ENCODE measurements at regions not wholly inside any gene's neighbourhood (a gene's known extent, or its start where the extent isn't known, plus 50 kb on each side); places are given as distances from the start of the nearest gene placed in this dataset.

DNA sequence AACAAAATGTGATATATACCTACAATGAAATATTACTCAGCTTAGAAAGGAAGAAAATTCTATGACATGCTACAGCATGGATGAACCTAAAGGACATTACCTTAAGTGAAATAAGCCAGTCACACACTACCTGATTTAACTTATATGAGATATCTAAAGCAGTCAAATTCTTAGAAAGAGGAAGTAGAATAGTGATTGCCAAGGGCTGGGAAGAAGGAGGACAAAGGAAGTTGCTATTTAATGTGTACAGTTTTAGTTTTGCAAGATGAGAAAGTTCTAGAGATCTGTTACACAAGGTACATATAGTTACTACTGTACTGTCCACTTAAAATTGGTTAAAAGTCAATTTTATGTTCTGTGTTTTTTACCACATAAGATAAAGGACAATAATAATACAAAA, 87.5 kb upstream of the KCTD3 start:
- no peak overlapping the region for H3K4me3 ChIP-seq (ENCODE audit: low read depth, low read length)
- H3K4me1 ChIP-seq (ENCODE audit: control insufficient read depth, insufficient read depth, low read length, unreplicated experiment) = peaks cover 24% of the 10 kb centered on the region
- no peaks in the 10 kb centered on the region for H3K36me3 ChIP-seq (ENCODE audit: insufficient read depth, low read length)
- no peaks in the 10 kb centered on the region for H3K27me3 ChIP-seq (ENCODE audit: insufficient read depth, low read length)
- no peak overlapping the region for H3K27ac ChIP-seq (ENCODE audit: low read depth, low read length)
- no peaks in the 10 kb centered on the region for H3K79me2 ChIP-seq (ENCODE audit: control insufficient read depth, insufficient read depth, low read length, unreplicated experiment)
- no peak overlapping the region for H2AFZ ChIP-seq (ENCODE audit: low read length, unreplicated experiment)

DNA sequence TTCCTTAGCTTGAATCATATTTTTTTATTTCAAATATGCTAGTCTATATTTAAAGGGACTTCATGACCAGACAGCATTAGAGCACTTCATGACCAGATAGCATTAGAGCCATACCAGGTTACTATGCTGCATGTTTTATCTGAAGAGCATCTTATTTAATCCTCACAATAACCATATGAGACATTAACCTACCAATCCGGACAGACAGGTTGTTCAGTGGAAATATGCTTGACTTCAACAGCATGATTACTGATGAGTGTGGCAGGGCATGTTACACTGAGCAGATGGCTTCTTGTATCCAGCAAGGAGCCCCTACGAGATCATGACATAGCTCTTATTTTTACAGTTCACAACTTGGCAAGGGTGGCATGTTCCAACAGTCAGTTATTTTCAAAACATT, 85.0 kb upstream of the KCTD3 start:
- Histone ChIP-seq H3K27me3 (ENCODE audit: insufficient read depth, low read length) (no peaks in the 10 kb centered on the region), H3K79me2 (ENCODE audit: control insufficient read depth, insufficient read depth, low read length, unreplicated experiment) (no peaks in the 10 kb centered on the region), H3K27ac (ENCODE audit: low read depth, low read length) (no peak overlapping the region), H3K4me1 (ENCODE audit: control insufficient read depth, insufficient read depth, low read length, unreplicated experiment) (peaks cover 6% of the 10 kb centered on the region), H3K4me3 (ENCODE audit: low read depth, low read length) (no peak overlapping the region), H3K36me3 (ENCODE audit: insufficient read depth, low read length) (no peaks in the 10 kb centered on the region), H2AFZ (ENCODE audit: low read length, unreplicated experiment) (no peak overlapping the region)

DNA sequence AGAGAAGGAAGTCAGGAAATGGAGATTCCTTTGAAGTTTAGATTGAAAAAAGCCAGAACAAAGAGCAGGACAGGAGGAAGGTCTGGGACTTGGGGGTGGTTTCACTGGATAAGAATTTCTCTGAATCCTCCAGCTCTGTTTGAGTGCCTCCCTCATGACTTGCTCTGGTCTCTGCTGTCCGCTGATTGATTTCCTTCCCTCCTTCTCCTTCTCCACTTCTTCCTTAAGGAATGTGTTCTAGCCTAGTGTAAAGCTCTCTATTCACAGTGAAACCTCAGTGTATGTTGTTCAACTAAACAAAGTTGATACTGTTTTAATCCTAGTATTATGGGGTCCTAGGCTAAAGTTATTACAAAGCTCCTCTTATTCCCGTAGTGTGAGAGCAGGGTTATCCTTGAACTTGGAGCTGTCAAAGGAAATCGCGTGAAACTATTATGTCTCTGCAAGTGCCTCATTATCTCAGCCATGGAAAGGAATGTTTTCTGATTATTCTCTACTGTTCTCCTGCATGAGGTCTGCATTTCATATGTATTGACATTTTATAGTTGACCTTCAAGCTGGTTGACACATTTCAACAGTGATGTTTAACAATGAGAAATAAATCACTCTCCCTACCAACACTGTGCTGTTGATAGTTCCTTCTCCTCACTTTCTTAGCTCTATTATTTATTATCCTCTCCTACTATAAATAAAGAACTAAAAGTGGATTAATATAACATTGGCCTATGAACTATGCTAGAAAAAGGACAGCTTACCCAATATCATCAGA, 82.7 kb upstream of the KCTD3 start:
- Histone ChIP-seq H3K36me3 (ENCODE audit: insufficient read depth, low read length) (no peaks in the 10 kb centered on the region), H3K27me3 (ENCODE audit: insufficient read depth, low read length) (no peaks in the 10 kb centered on the region), H3K4me1 (ENCODE audit: control insufficient read depth, insufficient read depth, low read length, unreplicated experiment) (peaks cover 6% of the 10 kb centered on the region), H3K27ac (ENCODE audit: low read depth, low read length) (no peak overlapping the region), H3K79me2 (ENCODE audit: control insufficient read depth, insufficient read depth, low read length, unreplicated experiment) (no peaks in the 10 kb centered on the region), H3K4me3 (ENCODE audit: low read depth, low read length) (no peak overlapping the region), H2AFZ (ENCODE audit: low read length, unreplicated experiment) (no peak overlapping the region)

DNA sequence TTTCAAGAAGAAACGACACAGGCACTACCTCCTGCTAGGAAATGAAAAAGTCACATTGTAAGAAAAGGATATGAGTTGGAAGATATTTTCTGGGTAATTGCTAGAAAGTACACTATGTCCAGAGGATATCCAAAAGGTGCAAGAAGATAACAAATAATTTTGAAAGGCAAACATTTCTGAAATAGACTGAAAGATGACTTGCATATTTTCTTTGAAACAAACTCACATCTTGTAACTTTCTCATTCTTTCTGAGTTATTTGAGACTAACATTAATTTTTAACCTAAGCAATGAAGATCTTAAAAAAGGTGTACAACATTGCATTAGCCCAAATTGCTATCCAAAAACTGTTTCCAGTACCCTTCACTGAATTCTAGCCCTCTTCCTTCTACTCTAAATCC, 79.6 kb upstream of the KCTD3 start:
- Histone ChIP-seq H3K27me3 (ENCODE audit: insufficient read depth, low read length) (no peaks in the 10 kb centered on the region), H3K27ac (ENCODE audit: low read depth, low read length) (no peak overlapping the region), H3K4me1 (ENCODE audit: control insufficient read depth, insufficient read depth, low read length, unreplicated experiment) (peaks cover 6% of the 10 kb centered on the region)

DNA sequence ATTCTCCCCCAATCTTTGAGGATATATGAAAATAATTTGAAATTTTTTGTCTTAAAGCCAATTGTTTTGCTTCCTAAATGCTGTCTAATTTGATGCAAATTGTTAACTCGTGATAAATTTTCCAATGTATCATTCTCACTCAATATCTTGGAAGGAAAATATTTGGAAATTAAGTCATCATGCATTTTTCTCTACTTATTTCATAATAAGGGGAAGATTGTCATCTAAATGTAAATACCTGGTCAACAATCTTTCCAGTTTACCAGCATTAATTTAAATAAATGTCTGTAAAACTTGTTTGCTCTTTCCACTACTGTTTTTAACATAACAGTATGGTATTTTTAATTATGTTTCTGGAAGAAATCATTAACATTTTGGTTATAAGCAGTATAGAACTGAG, 78.3 kb upstream of the KCTD3 start:
- H3K79me2 ChIP-seq (ENCODE audit: control insufficient read depth, insufficient read depth, low read length, unreplicated experiment) = no peaks in the 10 kb centered on the region
- H2AFZ ChIP-seq (ENCODE audit: low read length, unreplicated experiment) = no peak overlapping the region
- no peaks in the 10 kb centered on the region for H3K27me3 ChIP-seq (ENCODE audit: insufficient read depth, low read length)

More for the DNA sequence above, 79.6 kb upstream of the KCTD3 start:
- no peak overlapping the region for H3K4me3 ChIP-seq (ENCODE audit: low read depth, low read length)
- no peaks in the 10 kb centered on the region for H3K36me3 ChIP-seq (ENCODE audit: insufficient read depth, low read length)
- no peak overlapping the region for H2AFZ ChIP-seq (ENCODE audit: low read length, unreplicated experiment)
- H3K79me2 ChIP-seq (ENCODE audit: control insufficient read depth, insufficient read depth, low read length, unreplicated experiment) = no peaks in the 10 kb centered on the region

DNA sequence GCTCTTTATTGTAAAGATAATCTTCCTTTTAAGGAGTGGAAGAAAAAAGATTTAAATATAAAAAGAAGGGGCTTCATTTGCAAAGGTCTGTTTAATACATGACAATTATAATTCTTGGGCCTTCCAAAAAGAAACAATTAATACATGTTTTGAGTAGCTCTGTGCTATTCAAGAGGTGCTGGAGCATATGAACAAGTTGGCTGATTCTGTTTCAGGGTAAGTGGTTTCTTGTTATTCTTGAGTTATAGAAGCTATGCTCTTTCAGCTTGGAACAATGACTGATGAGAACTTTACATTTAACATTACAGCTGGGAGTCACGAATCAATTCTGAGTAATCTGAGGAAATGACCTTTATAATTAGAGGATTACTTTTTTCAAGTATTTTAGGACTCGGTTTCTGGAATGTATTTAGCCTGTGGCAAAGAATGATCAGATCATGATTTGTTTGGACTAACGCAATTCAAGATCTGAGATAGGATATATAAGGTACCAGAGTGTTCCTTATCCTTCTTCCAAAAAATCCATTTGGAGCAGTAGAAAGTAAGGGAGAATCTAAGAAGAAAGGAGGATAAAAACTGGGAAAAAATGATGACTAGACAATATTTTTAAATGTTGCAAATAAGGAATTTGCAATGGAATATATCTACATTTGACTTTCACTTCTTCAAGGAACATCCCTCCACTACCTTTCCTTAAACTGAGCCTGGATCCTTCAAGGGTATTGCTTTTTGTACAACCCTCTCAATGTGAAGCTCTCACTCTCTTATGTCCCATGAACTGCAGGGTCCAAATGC, 77.1 kb upstream of the KCTD3 start:
- no peak overlapping the region for H3K4me3 ChIP-seq (ENCODE audit: low read depth, low read length)
- H2AFZ ChIP-seq (ENCODE audit: low read length, unreplicated experiment) = no peak overlapping the region
- no peaks in the 10 kb centered on the region for H3K79me2 ChIP-seq (ENCODE audit: control insufficient read depth, insufficient read depth, low read length, unreplicated experiment)
- H3K27me3 ChIP-seq (ENCODE audit: insufficient read depth, low read length) = no peaks in the 10 kb centered on the region
- H3K36me3 ChIP-seq (ENCODE audit: insufficient read depth, low read length) = no peaks in the 10 kb centered on the region
- H3K4me1 ChIP-seq (ENCODE audit: control insufficient read depth, insufficient read depth, low read length, unreplicated experiment) = peaks cover 6% of the 10 kb centered on the region
- no peak overlapping the region for H3K27ac ChIP-seq (ENCODE audit: low read depth, low read length)

More for the DNA sequence above, 78.3 kb upstream of the KCTD3 start:
- Histone ChIP-seq H3K4me3 (ENCODE audit: low read depth, low read length) (no peak overlapping the region), H3K36me3 (ENCODE audit: insufficient read depth, low read length) (no peaks in the 10 kb centered on the region), H3K4me1 (ENCODE audit: control insufficient read depth, insufficient read depth, low read length, unreplicated experiment) (peaks cover 6% of the 10 kb centered on the region), H3K27ac (ENCODE audit: low read depth, low read length) (no peak overlapping the region)

DNA sequence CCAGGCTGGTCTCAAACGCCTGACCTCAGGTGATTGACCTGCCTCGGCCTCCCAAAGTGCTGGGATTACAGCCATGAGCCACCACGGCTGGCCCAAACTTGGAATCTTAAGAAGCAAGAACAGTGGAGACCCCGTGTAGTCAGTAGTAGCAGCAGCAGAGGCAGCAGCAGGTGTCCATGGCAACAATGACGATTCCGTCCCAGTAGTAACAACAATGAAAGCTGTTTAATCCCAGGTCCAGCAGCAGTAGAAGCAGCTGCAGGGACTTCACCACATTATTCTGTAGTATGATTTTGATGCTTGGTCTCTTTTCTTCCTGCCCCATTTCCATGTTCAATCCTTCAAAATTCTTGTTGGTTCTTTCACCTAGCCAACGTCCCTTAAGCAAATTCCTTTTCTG, 69.6 kb upstream of the KCTD3 start:
- Histone ChIP-seq H3K27me3 (ENCODE audit: insufficient read depth, low read length) (no peaks in the 10 kb centered on the region), H3K4me1 (ENCODE audit: control insufficient read depth, insufficient read depth, low read length, unreplicated experiment) (no peaks in the 10 kb centered on the region), H2AFZ (ENCODE audit: low read length, unreplicated experiment) (no peak overlapping the region), H3K36me3 (ENCODE audit: insufficient read depth, low read length) (no peaks in the 10 kb centered on the region), H3K4me3 (ENCODE audit: low read depth, low read length) (no peak overlapping the region), H3K79me2 (ENCODE audit: control insufficient read depth, insufficient read depth, low read length, unreplicated experiment) (no peaks in the 10 kb centered on the region), H3K27ac (ENCODE audit: low read depth, low read length) (no peak overlapping the region)

DNA sequence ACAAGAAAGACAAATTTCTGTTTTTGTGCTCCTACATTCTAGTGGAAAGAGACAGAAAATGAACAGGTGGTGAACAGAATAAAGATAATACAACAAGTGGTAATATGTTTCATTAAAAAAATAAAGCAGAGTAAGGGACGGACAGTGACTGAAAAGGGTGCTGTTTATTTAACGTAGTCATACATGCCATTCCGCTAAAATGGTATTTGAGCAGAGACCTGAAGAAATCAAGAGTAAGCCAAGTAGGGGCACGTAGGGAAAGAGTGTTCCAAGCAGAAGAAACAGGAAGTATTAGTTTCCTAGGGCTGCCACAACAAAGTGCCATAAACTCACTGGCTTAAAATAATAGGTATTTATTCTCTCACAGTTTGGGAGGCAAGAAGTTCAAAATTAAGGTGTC, 65.6 kb upstream of the KCTD3 start:
- Histone ChIP-seq H3K4me1 (ENCODE audit: control insufficient read depth, insufficient read depth, low read length, unreplicated experiment) (no peaks in the 10 kb centered on the region), H2AFZ (ENCODE audit: low read length, unreplicated experiment) (no peak overlapping the region), H3K27ac (ENCODE audit: low read depth, low read length) (no peak overlapping the region), H3K36me3 (ENCODE audit: insufficient read depth, low read length) (no peaks in the 10 kb centered on the region), H3K27me3 (ENCODE audit: insufficient read depth, low read length) (no peaks in the 10 kb centered on the region), H3K4me3 (ENCODE audit: low read depth, low read length) (no peak overlapping the region), H3K79me2 (ENCODE audit: control insufficient read depth, insufficient read depth, low read length, unreplicated experiment) (no peaks in the 10 kb centered on the region)

DNA sequence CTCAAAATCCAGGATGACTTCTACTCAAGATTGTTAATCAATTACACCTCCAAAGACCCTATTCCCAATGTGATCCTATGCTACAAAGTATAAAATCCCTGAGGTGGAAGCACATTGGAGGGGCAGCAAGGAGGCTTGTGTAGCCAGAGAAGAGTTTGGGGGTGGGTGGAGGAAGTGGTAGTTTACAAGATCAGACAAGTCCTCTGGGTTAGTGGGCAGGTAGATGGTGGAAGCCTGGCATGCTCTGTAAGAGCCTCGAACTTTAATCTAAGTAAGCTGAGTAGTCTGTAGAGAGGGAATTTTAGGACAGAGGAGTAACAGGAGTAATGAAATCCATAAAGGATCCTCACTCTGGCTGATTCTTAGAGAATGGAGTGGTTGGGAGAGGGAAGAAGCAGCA, 65.0 kb upstream of the KCTD3 start:
- Histone ChIP-seq H3K27ac (ENCODE audit: low read depth, low read length) (no peak overlapping the region), H3K79me2 (ENCODE audit: control insufficient read depth, insufficient read depth, low read length, unreplicated experiment) (no peaks in the 10 kb centered on the region), H2AFZ (ENCODE audit: low read length, unreplicated experiment) (no peak overlapping the region), H3K27me3 (ENCODE audit: insufficient read depth, low read length) (no peaks in the 10 kb centered on the region), H3K4me1 (ENCODE audit: control insufficient read depth, insufficient read depth, low read length, unreplicated experiment) (no peaks in the 10 kb centered on the region), H3K4me3 (ENCODE audit: low read depth, low read length) (no peak overlapping the region), H3K36me3 (ENCODE audit: insufficient read depth, low read length) (no peaks in the 10 kb centered on the region)

DNA sequence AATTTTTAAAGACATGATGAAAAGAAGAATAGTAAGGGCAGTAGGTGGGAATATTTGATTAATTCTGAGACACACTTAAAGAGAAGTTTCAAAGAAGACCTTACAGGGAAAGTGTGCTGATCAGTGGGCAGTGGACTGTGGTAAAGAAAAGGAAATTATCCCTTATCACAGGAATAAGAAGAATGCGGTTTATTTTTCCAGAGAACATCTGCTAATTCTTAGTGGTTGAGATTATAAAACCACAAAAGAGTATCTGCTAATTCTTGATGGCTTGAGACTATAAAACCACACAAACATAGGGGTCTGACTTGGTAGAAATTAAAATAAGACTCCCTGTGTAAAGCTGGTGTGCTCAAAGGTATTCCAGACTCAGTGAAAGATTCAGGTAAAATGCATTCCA, 60.0 kb upstream of the KCTD3 start:
- H3K27me3 ChIP-seq (ENCODE audit: insufficient read depth, low read length) = no peaks in the 10 kb centered on the region
- no peaks in the 10 kb centered on the region for H3K79me2 ChIP-seq (ENCODE audit: control insufficient read depth, insufficient read depth, low read length, unreplicated experiment)
- no peak overlapping the region for H3K4me3 ChIP-seq (ENCODE audit: low read depth, low read length)
- H3K27ac ChIP-seq (ENCODE audit: low read depth, low read length) = no peak overlapping the region
- H2AFZ ChIP-seq (ENCODE audit: low read length, unreplicated experiment) = no peak overlapping the region
- no peaks in the 10 kb centered on the region for H3K4me1 ChIP-seq (ENCODE audit: control insufficient read depth, insufficient read depth, low read length, unreplicated experiment)
- H3K36me3 ChIP-seq (ENCODE audit: insufficient read depth, low read length) = peaks cover 3% of the 10 kb centered on the region; the same call in 1 of the 2 replicates

DNA sequence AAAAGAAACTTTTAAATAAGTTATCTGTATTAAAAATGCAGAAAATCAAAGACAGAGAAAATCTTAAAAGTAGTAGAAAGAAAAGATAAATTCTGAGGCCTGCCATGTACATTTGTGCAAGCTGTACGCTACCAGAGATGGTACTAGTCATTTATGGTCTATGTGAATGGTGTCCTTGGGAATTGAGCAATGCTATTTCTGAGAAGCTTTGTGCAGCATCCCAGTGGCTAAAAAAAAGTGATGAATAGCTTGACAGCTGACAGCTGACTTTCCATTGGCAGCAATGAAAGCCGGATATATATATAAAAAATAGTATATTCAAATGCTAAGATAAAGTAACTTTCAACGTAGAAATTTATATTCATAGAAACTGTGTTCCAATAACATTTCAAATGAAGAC, 58.8 kb upstream of the KCTD3 start:
- H3K79me2 ChIP-seq (ENCODE audit: control insufficient read depth, insufficient read depth, low read length, unreplicated experiment) = no peaks in the 10 kb centered on the region
- H3K4me1 ChIP-seq (ENCODE audit: control insufficient read depth, insufficient read depth, low read length, unreplicated experiment) = no peaks in the 10 kb centered on the region
- no peak overlapping the region for H3K4me3 ChIP-seq (ENCODE audit: low read depth, low read length)
- no peak overlapping the region for H3K27ac ChIP-seq (ENCODE audit: low read depth, low read length)
- no peak overlapping the region for H2AFZ ChIP-seq (ENCODE audit: low read length, unreplicated experiment)
- peaks cover 3% of the 10 kb centered on the region; the same call in 1 of the 2 replicates for H3K36me3 ChIP-seq (ENCODE audit: insufficient read depth, low read length)
- no peaks in the 10 kb centered on the region for H3K27me3 ChIP-seq (ENCODE audit: insufficient read depth, low read length)

All from ACC112 (cell line).